ENCODE measurements at regions not wholly inside any gene's neighbourhood (a gene's known extent, or its start where the extent isn't known, plus 50 kb on each side); places are given as distances from the start of the nearest gene placed in this dataset.
"Not testable (repeated sequence)": the region's sequence is repeated elsewhere in the genome, so short reads cannot be mapped to it uniquely, and the experiment has no call there.

- not testable (repeated sequence) for H3K4me3 ChIP-seq (ENCODE audit: low read depth, low read length)
These were observed 69.7 kb upstream of the NOTCH2NLA start for GRCh38 chr1:146298575-146298897.

GRCh38 chr1:146297781-146298574, 69.2 kb upstream of the NOTCH2NLA start:
- not testable (repeated sequence) for H3K4me3 ChIP-seq (ENCODE audit: low read depth, low read length)

- not testable (repeated sequence) for H3K4me3 ChIP-seq (ENCODE audit: low read depth, low read length)
These were observed 64.4 kb upstream of the NOTCH2NLA start for GRCh38 chr1:146292940-146293936.

GRCh38 chr1:146292424-146292823, 63.6 kb upstream of the NOTCH2NLA start:
- H3K4me3 ChIP-seq (ENCODE audit: low read depth, low read length) = not testable (repeated sequence)

GRCh38 chr1:146287881-146288280, 59.1 kb upstream of the NOTCH2NLA start:
- not testable (repeated sequence) for H3K4me3 ChIP-seq (ENCODE audit: low read depth, low read length)

GRCh38 chr1:146284760-146285159, 55.9 kb upstream of the NOTCH2NLA start:
- not testable (repeated sequence) for H3K4me3 ChIP-seq (ENCODE audit: low read depth, low read length)

- H3K4me3 ChIP-seq (ENCODE audit: low read depth, low read length) = not testable (repeated sequence)
These were observed 54.7 kb upstream of the NOTCH2NLA start for GRCh38 chr1:146283527-146283880.

- not testable (repeated sequence) for H3K4me3 ChIP-seq (ENCODE audit: low read depth, low read length)
These were observed 54.1 kb upstream of the NOTCH2NLA start for GRCh38 chr1:146282807-146283526.

GRCh38 chr1:146281522-146281921, 52.7 kb upstream of the NOTCH2NLA start:
- not testable (repeated sequence) for H3K4me3 ChIP-seq (ENCODE audit: low read depth, low read length)

- H3K4me3 ChIP-seq (ENCODE audit: low read depth, low read length) = not testable (repeated sequence)
These were observed 49.9 kb upstream of the NOTCH2NLA start for GRCh38 chr1:146278758-146279157.

All from WI38 (cell line).